ENCODE measurements at regions not wholly inside any gene's neighbourhood (a gene's known extent, or its start where the extent isn't known, plus 50 kb on each side); places are given as distances from the start of the nearest gene placed in this dataset.

DNA sequence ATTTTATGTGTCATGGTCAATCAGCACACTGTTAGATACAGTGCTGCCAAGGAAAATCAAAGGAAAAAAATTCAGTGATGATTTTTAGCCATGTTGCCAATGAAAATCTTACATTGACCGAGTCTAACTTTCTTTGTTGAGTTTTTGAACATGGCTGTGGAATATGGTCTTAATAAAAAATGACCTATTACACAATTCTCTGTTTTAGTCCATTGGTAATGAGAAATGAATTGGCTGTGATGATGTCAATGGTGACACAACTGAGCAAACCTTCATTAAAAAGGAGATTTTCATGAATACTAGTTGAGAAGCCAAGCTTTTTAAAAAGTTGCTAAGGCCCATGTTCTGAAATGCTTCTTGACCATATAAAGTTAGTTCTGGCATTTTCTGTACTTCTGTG, 225.9 kb upstream of the GYPA start:
- TF ChIP-seq, protein P1, sequence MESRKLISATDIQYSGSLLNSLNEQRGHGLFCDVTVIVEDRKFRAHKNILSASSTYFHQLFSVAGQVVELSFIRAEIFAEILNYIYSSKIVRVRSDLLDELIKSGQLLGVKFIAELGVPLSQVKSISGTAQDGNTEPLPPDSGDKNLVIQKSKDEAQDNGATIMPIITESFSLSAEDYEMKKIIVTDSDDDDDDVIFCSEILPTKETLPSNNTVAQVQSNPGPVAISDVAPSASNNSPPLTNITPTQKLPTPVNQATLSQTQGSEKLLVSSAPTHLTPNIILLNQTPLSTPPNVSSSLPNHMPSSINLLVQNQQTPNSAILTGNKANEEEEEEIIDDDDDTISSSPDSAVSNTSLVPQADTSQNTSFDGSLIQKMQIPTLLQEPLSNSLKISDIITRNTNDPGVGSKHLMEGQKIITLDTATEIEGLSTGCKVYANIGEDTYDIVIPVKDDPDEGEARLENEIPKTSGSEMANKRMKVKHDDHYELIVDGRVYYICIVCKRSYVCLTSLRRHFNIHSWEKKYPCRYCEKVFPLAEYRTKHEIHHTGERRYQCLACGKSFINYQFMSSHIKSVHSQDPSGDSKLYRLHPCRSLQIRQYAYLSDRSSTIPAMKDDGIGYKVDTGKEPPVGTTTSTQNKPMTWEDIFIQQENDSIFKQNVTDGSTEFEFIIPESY (IDR thresholded peaks at IDR 0.05): no peak
- no peak for TF ChIP-seq GABPA (IDR thresholded peaks at IDR 0.05 in 1 of 2, conservative IDR thresholded peaks at IDR 0.05 in 1 of 2)
- TF ChIP-seq, protein P2, sequence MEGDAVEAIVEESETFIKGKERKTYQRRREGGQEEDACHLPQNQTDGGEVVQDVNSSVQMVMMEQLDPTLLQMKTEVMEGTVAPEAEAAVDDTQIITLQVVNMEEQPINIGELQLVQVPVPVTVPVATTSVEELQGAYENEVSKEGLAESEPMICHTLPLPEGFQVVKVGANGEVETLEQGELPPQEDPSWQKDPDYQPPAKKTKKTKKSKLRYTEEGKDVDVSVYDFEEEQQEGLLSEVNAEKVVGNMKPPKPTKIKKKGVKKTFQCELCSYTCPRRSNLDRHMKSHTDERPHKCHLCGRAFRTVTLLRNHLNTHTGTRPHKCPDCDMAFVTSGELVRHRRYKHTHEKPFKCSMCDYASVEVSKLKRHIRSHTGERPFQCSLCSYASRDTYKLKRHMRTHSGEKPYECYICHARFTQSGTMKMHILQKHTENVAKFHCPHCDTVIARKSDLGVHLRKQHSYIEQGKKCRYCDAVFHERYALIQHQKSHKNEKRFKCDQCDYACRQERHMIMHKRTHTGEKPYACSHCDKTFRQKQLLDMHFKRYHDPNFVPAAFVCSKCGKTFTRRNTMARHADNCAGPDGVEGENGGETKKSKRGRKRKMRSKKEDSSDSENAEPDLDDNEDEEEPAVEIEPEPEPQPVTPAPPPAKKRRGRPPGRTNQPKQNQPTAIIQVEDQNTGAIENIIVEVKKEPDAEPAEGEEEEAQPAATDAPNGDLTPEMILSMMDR (IDR thresholded peaks at IDR 0.05; ENCODE audit: low read depth, low read length, missing input control): no peak
- TF ChIP-seq, protein P3, sequence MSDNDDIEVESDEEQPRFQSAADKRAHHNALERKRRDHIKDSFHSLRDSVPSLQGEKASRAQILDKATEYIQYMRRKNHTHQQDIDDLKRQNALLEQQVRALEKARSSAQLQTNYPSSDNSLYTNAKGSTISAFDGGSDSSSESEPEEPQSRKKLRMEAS (IDR thresholded peaks at IDR 0.05): no peak
- no peak for TF ChIP-seq RAD21 (IDR thresholded peaks at IDR 0.05)
- no peak for TF ChIP-seq RXRA (IDR thresholded peaks at IDR 0.05)
- TF ChIP-seq YY1 (IDR thresholded peaks at IDR 0.05): no peak
- TF ChIP-seq, protein P4, sequence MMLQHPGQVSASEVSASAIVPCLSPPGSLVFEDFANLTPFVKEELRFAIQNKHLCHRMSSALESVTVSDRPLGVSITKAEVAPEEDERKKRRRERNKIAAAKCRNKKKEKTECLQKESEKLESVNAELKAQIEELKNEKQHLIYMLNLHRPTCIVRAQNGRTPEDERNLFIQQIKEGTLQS (IDR thresholded peaks at IDR 0.05): no peak
- no peak for TF ChIP-seq SP1 (IDR thresholded peaks at IDR 0.05)
- TF ChIP-seq, protein P5, sequence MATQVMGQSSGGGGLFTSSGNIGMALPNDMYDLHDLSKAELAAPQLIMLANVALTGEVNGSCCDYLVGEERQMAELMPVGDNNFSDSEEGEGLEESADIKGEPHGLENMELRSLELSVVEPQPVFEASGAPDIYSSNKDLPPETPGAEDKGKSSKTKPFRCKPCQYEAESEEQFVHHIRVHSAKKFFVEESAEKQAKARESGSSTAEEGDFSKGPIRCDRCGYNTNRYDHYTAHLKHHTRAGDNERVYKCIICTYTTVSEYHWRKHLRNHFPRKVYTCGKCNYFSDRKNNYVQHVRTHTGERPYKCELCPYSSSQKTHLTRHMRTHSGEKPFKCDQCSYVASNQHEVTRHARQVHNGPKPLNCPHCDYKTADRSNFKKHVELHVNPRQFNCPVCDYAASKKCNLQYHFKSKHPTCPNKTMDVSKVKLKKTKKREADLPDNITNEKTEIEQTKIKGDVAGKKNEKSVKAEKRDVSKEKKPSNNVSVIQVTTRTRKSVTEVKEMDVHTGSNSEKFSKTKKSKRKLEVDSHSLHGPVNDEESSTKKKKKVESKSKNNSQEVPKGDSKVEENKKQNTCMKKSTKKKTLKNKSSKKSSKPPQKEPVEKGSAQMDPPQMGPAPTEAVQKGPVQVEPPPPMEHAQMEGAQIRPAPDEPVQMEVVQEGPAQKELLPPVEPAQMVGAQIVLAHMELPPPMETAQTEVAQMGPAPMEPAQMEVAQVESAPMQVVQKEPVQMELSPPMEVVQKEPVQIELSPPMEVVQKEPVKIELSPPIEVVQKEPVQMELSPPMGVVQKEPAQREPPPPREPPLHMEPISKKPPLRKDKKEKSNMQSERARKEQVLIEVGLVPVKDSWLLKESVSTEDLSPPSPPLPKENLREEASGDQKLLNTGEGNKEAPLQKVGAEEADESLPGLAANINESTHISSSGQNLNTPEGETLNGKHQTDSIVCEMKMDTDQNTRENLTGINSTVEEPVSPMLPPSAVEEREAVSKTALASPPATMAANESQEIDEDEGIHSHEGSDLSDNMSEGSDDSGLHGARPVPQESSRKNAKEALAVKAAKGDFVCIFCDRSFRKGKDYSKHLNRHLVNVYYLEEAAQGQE (IDR thresholded peaks at IDR 0.05): no peak
- no peak for TF ChIP-seq EGR1 (IDR thresholded peaks at IDR 0.05; ENCODE audit: low read depth in 2 of 2)
- TF ChIP-seq FOXA1 (IDR thresholded peaks at IDR 0.05): no peak
- no peak for TF ChIP-seq JUND (IDR thresholded peaks at IDR 0.05)
- TF ChIP-seq TAF1 (conservative IDR thresholded peaks at IDR 0.05): no peak

Data from liver (tissue), 3 donors.